Pons (tissue), 1 donor: ENCODE measurements at regions not wholly inside any gene's neighbourhood (a gene's known extent, or its start where the extent isn't known, plus 50 kb on each side); places are given as distances from the start of the nearest gene placed in this dataset.
A peak's percentile ranks its signal among the peaks of the same experiment; 100 is the strongest.

Source experiments
- DNase-seq: peaks from one replicate; pipeline ENCODE4 v3.0.0-alpha.2; 2016; ENCODE audit warnings: low spot score

GRCh38 chr10:78828647-78829539, 239.9 kb upstream of the ZMIZ1 start:
- no peak for DNase-seq

GRCh38 chr10:78829565-78829964, 239.2 kb upstream of the ZMIZ1 start:
- DNase-seq: no peak

DNA sequence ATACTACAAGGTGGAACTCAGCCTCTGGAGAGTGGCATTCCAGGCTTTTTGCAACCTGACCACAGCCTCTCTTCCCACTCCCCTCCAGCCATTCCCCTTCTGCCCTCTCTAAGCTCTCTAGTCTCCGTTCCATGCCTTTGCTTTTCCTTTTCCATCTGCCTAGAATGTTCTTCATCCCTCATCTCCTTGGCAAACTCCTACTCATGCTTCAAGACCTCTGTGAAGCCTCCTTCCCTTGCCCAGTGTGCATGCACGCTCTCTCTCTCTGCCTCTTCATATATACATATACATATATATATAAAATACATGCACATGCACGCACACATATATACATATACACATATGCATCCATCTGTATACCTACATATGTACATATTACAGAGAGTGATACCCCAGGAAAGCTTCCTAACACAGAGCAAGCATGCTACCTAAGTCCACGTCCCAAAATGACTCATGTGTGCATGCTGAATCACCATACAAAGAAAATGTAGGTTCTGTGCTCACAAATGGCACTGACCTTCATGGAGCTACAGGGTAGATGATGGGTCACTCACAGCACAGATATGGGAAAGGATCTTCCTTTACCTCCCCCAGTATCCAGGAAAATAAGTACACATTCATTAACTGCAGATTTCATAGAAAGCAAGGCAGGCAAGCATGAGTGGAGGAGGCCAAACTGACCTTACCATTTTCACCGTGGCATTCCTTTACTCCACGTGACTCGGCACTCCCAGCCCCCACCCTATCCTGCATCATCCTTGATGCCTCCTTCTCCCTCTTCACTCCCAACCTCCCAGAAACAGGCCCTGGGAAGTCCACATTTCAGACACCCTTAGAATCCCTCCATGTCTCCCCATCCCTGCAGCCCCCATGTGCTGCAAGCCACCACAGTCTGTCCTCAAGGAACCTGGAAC, 238.4 kb upstream of the ZMIZ1 start:
- no peak for DNase-seq

- no peak for DNase-seq
Observed at GRCh38 chr10:78830976-78831375, 237.8 kb upstream of the ZMIZ1 start.

- no peak for DNase-seq
Observed at GRCh38 chr10:78831461-78831860, 237.3 kb upstream of the ZMIZ1 start.

GRCh38 chr10:78832281-78832680, 236.5 kb upstream of the ZMIZ1 start:
- no peak for DNase-seq

DNA sequence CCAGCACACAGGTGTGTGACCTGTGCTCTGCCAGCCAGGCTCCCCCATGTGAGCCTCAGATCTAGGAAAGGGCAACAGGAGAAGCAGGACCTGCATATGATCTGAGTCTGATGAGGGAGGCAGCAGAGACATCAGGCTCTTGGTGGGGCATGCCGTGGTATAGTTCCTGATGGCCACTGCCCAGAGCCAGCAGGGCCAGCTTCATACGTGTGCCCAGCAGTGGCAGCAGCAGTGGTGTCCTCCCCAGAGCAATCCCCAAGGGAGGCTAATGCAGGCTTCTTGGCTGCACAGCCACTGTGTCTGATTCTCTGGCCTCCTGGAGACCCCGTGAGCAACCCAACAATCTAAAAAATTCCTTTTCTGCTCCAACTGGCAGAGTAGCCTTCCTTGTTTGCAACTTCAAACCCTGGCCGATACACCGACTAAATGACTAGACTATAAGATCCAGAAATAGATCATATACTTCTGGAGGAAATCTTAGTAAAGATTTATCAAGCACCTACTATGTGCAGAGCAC, 230.6 kb upstream of the ZMIZ1 start:
- no peak for DNase-seq

- no peak for DNase-seq
Observed at GRCh38 chr10:78843495-78843894, 225.3 kb upstream of the ZMIZ1 start.

DNA sequence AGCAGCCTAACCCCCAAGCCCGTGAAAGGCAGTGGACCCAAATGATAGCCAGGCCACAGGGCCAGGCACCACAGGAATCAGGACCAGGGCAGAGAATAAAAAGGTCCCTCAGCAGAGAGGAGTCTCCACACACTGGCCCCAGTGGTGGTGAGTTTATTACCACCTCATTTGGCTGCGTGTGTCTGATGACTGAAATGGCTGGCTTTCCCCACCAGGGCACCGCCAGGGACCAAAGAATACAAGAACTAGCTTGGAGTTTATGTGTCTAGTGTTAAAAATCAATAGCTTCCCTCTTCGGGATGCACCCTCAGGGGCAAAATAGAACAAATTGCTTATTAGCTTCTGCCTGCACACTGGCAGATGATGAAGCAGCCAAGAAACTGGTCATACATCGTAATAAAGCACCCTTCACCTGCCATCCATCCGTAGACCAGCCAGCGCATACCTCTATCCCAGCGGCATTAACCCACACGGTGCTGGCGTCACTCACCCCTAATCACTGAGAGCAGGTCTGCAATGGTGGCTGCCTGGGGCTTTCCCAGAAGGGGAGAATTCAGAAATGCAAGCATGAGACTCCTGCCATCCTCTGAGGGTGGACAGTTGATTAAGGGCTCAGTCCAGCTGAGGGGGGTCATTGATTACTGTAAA, 223.7 kb upstream of the ZMIZ1 start:
- no peak for DNase-seq

- no peak for DNase-seq
Observed at GRCh38 chr10:78846071-78846470, 222.7 kb upstream of the ZMIZ1 start.

DNA sequence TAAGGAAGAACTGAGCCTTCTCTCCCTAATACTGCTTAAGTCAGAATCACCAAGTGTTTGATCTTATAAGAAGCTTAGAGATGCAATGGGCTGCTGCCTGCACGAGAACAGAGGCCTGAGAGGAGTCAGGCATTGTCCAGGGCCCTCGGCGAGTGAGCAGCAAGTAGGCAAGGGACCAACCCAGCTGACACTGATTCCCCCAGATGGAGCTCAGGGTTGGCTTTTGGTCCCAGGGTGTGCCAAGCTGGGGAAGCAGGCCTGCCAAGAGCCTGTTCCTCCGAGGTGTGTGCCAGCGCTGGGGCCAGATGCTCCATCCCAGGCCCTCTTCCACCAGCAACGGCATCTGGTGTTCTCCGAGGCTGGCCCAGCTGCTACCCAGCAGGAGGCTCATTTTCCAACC, 222.0 kb upstream of the ZMIZ1 start:
- DNase-seq: peak; percentile 75

DNA sequence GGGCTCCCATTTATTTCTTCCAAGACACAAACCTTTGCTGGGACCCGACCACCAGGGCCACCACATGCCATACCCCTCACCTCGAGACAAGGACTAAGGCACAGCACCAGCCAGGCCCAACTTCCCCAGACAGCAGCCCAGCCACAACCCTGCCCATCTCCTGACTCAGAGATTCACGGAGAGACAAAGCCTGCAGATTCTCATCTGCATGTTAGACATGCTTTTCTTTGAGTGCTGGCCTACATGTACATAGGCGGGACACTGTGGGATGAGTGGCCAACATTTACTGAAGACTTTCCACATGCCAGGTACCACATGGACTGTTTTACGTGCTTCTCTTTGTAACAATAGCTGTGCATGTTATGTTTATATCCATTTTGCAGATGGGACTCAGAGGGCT, 221.3 kb upstream of the ZMIZ1 start:
- no peak for DNase-seq

- no peak for DNase-seq
Observed at GRCh38 chr10:78849115-78849514, 219.7 kb upstream of the ZMIZ1 start.

DNA sequence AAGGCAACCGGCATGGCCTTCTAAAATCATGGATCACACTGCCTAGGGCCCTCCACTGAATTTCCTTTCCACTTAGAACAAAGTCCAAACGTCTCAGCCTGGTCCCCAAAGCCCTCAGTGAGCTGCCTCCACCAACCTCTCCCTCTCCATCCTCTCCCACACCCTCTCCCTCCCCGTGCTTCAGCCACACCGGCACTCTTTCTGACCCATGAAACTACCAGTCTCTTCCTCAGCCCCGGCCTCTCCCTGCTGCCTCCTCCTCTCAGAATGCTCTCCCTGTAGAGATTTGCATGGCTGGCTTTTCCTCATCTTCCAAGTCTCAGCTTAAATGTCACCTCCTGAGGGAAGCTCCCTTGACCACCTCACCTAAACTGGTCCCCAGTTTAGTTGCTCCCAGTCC, 219.0 kb upstream of the ZMIZ1 start:
- DNase-seq: no peak

- peak; percentile 21 for DNase-seq
Observed at GRCh38 chr10:78850644-78851435, 217.9 kb upstream of the ZMIZ1 start.

DNA sequence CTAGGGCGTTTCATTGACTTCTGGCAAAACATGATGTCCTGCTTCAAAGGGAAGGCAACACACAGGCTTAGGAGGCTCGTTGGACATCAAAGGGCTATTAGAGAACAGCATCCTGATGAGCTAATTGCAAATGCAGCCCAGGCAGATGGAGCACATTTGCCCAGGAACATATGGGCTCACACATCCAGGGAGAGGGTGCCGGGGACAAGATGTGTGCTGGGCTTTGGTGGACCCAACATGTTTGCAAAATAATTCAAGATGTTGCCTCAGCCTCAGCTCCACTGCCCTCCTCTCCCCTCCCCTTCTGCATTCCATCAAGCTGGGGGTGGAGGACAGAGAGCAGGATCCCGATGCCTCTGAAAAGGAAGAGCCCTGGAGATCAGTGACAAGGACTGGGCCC, 217.1 kb upstream of the ZMIZ1 start:
- no peak for DNase-seq

DNA sequence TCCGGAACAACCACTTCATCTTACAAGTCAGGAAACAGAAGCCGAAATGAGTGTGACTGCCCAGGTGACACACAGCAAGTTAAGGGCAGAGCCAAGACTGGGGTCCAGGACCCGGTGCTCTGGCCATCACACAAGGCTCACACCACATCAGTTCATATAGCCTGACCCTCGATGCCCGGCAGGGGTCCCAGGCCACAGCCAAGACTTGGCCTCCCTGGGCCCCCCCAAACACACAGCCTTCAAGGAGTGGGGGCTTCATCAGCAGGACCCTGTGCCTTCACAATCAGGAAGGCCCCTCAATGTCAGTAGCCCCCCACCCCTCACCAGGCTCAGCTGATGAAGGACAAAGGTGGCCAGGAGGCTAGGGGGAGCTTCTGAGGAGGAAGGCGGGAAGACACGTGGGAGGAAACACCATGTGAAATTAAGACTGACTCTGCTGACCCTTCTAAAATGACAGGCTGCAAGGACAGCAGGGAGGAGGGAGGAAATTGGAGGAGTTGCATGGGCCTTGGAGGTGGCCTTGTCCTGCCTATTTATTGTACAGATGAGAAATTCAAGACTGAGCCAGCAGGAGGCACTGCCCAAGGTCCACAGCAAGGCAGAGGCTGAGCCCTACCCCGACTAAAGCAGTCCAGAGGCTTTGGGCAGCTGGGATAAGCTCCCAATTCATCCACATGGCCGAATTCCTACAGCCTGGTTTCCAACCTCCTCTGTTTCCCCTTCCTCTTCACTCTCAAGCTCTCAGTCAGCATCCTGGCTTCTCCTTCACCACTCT, 216.1 kb upstream of the ZMIZ1 start:
- DNase-seq: no peak

- DNase-seq: no peak
Observed at GRCh38 chr10:78853864-78854263, 214.9 kb upstream of the ZMIZ1 start.

- DNase-seq: peak; percentile 93
Observed at GRCh38 chr10:78856421-78856820, 212.3 kb upstream of the ZMIZ1 start.

DNA sequence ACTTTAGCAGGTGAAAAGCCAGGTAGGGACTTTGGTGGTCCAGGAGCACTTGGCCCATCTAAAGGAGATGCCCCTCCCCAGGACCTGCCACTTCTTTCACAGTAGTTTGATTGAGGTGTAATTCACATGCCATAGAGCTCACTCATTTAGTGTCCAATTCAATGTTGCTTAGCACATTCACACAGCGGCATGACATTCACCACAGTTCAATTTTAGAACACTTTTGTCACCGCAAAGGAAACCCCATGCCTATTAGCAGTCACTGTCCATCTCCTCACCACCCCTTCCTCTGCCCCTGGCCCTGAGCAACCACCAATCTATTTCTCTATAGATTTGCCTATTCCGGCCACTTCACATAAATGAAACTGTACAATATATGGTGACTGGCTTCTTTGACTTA, 211.6 kb upstream of the ZMIZ1 start:
- DNase-seq: no peak

GRCh38 chr10:78859266-78859665, 209.5 kb upstream of the ZMIZ1 start:
- DNase-seq: no peak
